HG02938 (cell line): ENCODE measurements at regions not wholly inside any gene's neighbourhood (a gene's known extent, or its start where the extent isn't known, plus 50 kb on each side); places are given as distances from the start of the nearest gene placed in this dataset.

Experiments
- ATAC-seq: cut with Tn5 transposase; IDR thresholded peaks from one replicate; pipeline ENCODE4 v1.9.1; 2021; ENCODE audit warnings: mild to moderate bottlenecking, moderate library complexity; ENCODE audit not compliant: unreplicated experiment

DNA sequence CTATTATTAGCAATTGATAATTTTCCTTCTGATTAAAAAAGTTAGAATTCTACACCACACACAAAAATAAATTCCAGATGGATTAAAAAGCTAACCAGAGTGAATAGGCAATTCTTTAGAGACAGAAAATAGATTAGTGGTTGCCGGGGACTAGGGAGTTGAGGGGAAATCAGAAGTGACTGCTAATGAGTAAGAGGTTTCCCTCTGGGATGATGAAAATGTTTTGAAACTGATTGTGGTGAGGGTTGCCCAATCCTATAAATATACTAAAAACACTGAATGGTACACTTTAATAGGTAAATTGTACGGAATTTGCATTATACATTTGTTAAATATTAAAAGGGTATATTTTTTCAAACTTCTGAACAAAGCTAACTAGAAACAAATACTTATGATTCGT, 214.9 kb downstream of the GPAM start:
- no peak for ATAC-seq

DNA sequence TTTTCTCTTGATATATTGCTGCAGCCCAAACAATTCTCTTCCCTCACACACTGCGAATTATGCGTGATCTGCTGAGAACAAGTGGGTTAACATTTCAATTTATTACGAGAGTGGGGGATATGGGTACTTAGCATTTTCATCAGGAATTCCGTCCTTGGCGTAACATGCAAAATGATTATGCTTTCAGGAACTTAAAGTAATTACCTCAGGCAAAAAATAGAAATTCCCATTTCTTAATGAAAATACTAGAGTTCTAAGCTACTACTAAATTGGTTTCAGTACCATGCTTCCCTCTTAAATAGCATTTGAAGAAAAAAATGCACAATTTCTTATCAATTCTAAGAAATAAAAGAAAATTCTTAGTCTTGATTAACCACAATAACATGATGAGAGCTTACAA, 213.5 kb downstream of the GPAM start:
- ATAC-seq: no peak

DNA sequence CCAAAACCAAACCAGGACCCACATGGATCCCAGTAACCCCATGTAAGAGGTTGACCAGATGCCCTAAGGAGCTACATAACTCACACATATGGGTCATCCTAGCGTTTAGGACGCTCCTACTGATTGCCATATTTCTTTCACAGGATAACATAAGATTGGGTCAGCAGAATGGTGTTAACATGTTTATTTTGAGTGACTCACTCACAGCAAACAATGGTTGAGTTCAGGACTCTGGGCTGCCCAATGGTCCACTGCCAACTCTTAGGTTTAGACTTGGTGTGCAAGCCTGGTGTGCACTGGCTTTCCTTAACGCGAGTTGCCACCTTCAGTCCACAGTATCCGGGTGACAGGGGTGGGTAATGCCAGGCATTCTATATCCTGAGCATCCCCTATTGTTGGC, 211.5 kb downstream of the GPAM start:
- ATAC-seq: no peak

DNA sequence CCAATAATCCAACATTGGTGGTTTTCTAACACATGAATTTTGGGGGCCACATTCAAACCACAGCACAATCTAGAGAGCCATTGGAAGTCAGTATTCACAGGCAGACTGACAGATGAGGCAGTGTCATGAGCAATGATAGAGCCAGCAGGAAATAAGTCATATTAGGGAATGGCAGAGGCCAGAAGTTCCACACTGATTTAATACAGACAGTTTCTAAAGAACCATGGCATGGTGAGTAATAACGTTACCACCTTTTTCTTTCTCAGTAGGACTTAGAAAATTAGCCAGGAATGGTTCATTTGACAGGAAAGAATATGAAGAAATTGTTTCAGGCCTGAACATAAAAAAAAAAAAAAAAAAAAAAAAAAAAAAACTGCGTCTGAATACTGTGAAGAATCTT, 210.3 kb downstream of the GPAM start:
- no peak for ATAC-seq

DNA sequence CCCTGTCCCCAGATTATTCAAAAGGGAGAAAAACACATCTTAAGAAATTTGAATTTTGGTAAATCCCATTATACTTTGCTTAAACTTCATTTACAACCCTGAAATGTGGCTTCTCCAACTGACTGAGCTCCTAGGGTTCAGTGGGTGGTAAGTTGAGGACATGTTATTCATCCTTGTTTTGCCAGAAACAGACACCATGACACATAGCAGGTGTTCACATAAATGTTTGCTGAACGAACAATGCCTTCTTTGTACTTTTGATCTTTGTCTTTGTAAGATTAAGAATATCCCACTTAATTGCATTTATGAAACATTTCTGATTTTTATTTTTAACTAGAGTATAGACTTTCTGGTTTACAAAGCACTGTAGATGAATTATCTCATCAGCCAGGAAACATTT, 209.7 kb downstream of the GPAM start:
- no peak for ATAC-seq

DNA sequence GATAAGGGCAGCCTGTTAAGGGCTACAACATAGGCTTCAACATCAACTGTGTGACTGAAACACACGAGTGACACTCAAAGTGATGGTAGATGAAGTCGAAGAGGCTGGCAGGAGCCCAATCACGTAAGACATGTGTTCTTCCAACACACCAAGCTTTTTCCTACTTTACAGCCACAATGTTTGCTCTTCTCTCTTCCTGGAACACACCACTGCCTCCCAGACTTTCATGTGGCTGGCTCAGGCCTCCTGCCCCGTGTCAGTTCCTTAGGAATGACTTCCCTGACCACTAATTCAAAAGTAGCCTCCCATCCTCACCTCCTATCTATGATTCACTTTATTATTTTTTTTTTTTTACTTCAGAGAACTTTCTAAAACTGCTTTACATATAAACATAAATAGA, 209.2 kb downstream of the GPAM start:
- no peak for ATAC-seq

DNA sequence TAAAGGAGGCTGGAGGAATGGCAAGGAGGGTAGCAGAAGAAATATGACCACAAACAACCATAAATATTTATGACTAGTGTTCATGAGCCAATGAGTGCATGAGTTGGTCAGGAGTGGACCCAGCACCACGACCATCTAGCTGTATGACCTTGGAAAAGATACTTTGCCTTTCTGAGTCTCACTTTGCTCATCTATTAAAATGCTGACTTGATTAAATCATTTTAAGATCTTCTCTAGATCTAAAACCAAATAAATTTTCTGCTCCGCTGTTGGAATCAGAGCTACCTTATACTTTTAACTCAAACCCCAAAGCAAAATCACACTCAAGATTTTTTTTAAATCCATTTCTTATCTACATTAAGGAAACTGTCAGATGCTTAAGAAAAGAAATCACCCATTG, 207.0 kb downstream of the GPAM start:
- ATAC-seq: no peak

DNA sequence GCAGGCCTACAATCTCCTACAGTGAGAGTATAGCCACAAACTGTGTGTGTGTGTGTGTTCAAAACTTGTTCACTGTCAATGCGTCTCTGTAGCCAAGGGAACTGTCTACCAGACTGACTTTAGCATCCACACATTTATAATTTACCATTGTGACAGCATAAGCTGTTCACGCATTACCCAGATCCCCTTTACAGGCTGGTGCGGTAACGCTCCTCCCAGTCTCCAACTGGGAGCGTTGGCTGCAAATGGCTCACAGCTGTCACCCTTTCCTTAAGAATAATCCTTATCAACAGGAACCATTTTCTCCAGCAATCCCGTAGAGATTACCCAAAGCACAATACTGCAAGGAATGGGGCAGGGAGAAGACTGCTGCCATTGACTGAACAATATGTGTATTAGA, 199.5 kb downstream of the GPAM start:
- ATAC-seq: no peak

DNA sequence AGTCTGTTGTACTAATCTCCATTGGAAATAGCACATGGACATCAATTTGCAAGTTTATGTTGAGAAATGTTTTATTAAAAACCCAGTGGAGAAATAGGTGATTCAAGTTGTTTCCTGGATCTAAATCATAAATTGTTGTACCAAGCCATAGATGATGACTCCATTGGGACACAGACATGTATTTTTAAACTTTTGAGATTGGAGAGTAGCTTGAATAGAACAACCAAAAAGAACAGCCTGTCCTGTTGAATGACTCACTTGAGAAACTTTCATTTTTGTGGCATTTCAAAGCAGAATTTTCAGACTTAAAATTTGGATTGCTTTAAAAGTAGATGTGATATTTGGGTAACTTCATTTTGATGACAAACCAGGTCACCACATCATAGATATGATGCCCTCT, 197.5 kb downstream of the GPAM start:
- no peak for ATAC-seq

DNA sequence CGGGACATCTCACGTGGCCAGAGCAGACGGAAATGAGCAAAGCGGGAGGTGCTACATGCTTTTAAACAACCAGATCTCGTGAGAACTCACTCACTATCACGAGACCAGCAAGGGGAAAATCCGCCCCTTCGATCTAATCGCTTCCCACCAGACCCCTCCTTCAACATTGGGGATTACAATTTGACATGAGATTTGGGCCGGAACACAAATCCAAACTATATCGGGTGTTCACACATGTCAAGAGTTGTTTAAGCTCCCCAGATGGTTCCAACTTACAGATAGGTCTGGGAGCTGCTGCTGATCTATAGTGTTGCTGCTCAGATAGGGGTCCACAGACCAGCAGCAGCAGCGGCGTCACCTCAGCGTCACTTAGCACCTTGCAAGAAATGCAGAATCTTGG, 194.9 kb downstream of the GPAM start:
- ATAC-seq: no peak

DNA sequence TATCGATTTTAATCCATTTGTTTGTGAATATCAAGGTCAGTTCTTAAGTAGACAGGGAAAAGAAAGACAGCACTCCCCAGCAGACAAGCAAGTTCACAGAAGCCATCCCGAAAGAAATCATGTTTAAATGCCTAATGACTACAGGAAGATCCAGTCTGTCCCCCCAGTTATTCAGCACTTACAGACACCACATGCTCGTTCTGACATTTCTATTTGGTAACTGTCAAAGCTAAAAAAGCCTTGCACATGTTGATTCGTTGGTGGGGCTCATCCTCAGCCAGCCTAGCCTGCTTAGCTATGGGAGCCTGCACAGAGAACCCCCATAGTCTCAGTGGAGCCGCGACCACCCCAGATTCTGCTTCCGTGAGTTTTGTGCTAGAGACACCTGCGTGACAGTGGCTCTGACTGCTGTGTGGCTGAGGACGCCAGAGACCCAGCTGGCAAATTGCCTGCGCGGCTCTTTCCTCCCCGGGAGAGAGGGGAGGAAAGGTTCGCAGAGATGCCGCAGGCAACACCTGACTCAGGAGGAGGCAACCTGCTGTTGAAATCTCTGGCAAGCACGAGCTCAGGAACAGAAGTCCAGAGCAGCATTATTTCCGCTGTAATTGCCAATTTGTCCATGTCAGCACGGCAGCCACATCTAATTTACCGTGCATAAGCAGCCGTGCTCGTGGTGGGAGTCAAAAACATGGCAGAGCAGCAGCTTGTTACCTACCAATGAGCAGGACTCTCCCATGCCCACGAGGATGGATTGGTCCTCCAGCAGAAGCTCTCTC, 194.2 kb downstream of the GPAM start:
- no peak for ATAC-seq

DNA sequence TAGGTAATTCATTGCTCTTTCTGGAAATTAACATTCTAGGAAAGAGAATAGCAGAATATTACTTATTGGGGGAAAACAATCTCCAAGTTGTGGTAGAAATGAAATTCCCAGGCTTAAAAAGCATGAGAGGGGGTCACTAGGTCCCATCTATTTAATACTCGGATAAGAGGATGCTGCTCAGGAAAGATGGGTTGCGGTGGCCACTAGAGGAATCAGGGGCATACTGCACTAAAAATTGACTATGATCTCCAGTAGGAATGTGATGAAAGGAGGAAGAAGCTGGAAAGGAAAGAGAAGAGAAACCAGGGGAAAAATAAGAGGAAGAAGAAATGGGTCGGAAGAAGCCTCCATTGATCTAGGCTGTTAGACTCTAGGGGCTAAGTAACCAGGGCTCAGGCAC, 192.8 kb downstream of the GPAM start:
- no peak for ATAC-seq

DNA sequence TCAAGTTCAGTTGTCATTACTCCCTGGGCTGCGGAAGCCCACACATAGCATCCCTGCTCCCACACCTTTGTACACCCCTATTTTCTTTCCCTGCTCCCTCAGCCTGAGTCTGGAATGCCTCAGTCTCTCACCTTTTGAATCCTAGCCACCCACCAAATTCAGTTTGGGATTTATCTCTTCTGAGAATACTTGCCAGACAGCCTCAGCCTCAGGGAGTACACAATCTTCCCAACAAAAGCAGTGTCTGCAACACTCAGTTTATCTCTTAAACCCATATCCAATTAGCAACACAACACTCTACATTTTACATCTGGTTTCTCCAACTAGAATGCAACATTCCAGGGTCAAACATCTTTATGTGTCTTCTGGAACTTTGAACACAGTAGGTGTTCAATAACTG, 190.2 kb downstream of the GPAM start:
- ATAC-seq: no peak

DNA sequence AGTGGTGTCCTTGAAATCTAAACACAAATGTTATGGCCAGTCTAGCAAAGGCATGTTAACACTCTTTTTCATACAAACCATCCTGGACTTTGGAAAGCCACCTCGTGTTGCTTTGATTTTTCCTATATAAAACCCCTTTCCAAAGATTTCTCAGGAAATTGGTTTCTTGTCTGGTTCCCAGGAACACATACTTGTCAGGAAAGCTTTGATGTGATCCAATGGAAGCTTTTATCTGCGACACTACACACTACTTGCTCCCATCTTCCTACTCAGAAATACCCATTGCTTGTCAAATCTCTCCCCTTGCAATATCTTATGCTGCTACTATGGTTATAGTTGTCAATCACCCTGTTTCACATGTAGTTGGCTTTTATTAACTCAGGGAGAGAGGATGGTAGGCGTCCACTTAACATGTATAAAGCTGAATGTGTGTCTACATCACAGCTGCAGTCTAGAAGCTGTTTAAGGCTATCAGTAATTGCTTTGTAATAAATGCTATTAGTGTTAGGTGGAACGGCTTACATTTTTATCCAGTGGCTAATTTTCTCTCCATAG, 189.6 kb downstream of the GPAM start:
- ATAC-seq: no peak

DNA sequence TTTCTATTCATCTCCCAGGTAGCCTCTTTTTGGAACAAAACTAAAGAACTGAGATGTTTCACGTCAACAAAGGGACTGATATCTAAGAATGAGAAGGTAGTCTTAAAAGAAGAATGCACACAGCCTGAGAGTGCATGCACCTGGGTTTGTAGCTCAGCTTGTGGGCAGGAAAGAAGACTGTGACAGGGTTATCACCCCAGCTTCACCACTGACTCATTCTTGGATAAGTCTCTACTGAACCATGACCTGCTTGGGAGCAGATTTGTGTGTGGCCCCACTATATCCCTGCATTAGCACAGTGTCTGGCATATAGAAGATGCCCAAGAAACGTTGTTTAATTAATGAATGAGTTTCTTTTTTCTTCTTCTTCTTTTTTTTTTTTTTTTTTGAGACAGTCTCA, 187.5 kb downstream of the GPAM start:
- peak; percentile 98 for ATAC-seq

DNA sequence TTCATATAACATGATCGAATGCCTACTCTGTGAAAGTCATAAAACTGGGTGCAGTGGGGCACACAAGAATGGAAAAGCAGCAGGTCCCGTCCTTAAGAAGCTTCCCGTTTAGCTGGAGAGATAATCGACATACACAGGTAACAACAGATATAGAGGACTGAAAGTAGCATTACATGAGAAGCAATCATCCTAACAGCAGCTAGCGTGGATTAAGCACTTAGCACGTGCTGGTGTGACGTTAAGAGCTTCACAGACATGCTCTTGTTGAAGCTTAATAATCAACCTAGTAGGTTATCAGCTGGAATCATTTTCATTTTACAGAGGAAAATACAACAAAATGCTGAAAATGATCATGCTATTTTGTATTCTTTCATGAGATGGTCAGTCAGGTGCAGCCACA, 184.8 kb downstream of the GPAM start:
- no peak for ATAC-seq

DNA sequence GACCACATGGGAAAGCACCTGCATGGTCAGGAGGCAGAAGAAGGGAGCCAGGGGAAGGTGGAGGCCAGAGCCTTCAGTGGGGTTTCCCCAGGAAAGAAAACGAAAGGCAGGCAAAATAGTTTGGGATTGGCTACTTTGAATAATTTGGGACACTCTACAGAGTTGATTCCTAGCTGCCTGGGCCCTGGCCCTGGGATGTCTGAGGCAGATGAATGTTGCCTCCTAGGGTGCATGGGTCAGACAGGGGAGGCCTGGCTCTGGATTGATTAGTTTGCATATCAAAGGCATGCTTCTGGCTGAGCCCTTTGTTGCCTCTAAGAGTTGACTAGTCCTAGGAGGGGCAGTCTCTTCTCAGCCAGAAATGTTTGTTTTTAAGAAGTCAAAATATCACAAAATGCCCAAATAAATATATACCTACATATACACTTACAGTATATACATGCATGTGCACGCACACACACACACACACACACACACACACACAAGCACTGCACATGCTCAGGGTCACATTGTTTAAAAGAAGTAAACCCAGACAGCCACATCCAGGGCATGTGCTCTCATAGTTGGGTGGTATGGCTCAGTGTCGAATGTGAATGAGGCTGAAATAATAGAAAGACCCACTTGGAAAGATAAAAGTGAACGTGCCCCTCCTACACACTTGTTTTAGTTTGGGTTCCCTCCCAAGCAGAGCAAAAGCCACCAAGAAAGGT, 184.2 kb downstream of the GPAM start:
- ATAC-seq: no peak

DNA sequence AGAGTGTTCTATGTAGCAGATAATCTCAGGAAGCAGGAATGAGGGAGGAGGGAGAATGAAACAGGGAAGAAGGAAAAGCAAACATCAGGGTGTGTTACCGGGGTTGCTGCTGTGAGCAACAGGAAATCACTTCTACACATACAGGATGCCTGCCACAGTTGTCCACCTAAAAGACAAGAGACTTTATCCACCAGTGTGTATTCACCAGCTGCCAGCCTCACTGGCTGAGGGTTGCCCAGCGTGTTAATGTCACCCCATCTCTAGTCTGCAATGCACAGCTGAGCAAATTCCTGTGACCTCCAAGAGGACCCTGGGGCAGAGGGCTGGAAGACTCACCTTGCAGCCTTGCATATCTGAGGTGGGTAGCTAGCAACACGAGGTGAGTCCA, 183.7 kb downstream of the GPAM start:
- no peak for ATAC-seq

DNA sequence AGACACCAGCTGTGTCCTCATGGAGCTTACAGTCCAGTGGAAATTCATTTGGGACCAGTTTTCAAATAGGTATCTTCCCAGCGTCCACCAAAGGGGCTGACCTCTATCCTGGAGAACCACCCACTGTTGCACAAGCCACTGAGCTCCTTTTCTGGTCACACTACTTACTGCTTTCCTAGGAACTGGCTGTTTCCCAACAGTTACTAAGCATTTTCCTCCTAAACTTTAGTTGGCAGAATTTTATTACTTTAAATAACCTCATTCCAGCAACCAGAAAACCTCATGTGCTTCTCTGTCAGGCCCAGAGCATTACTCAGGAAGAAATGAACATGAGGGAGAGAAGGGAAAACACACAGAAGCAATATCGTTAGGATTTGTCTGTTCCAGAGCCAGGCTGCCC, 183.1 kb downstream of the GPAM start:
- ATAC-seq: no peak

DNA sequence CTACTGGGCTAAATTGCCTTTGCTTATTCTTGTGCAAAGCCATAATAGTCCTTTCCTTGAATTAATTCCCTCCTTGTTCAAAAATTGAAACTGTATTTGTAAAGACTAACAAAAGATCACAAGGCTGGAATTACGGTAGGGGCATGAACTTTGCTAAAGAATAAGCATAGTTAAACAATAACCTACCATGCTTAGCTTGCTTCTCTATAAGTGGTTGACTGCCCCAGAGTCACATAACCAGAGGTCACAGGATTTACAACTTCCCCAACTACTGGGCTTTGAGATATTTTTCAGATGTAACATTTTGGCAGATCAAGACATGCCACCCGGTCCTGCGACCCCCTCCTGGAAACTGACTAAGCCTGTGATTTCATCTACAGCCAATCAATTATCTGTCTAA, 181.4 kb downstream of the GPAM start:
- no peak for ATAC-seq

DNA sequence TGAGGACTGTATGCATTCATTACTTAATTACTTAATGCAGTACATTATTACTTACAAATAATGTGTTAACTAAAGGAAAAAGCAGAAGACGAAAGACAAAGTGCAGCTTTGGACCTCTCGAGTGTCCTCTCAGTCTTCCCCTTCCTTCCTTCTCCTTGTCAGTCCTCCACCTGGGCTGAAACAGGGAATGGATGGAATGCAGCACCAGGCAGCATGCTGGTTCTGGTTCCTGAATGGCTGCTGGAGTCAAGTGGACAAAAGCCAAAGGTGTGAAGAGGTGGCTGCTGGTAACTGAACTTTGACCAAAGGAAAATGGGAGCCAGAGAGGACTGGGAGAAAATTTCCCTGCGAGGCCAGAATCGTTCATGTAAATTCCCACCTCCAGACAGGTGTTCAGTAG, 179.5 kb downstream of the GPAM start:
- ATAC-seq: no peak

DNA sequence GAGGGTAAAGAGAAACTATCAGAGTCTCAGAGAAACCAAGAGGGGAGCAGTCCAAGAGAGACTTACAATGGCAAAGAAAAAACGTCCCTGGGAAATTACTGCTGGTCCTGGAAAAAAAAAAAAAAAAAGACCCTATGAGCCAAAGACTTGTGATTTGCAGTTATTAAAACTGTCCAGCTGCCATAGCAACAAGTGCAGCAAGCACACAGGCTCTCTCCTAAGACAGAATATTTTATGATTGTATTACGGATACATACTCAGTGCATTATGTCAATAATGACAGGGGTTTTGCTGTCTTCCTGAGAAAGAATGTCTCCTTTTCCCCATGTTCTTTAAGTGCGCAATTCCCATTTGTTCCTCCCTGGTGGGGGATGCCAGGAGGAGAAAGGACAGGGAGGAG, 178.5 kb downstream of the GPAM start:
- no peak for ATAC-seq

DNA sequence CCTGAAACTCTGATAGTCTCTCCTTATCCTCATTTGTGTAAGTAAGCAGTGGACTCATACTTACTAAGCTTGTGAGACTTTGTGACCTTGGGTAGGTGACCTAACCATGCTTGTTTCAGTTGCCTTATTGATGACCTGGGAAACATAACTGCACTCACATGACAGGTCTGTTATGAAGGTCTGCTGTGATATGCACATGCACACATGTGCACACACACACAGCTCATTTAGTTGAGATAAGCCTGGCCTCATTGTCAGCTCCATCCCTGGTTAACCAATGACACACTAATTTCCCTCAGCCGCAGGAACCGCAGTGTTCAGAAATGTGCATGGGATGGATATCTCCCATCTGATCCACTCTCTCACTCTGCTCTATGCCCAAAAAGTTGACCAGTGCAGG, 177.2 kb downstream of the GPAM start:
- no peak for ATAC-seq
